ES-I3 (cell line): ENCODE measurements at regions not wholly inside any gene's neighbourhood (a gene's known extent, or its start where the extent isn't known, plus 50 kb on each side); places are given as distances from the start of the nearest gene placed in this dataset.

ENCODE experiments used
- H3K36me3 ChIP-seq: 2 replicates; pipeline ENCODE4 v1.6.1; 2013; ENCODE audit warnings: mild to moderate bottlenecking, low read length, control low read depth, moderate library complexity; ENCODE audit not compliant: insufficient read depth
- H3K4me1 ChIP-seq: 2 replicates; pipeline ENCODE4 v1.6.1; 2013; ENCODE audit warnings: mild to moderate bottlenecking, control low read depth, low read length; ENCODE audit not compliant: insufficient read depth
- H3K9ac ChIP-seq: 2 replicates; pipeline ENCODE4 v1.6.1; 2013; ENCODE audit warnings: low read depth, mild to moderate bottlenecking, low read length, moderate library complexity
- H3K9me3 ChIP-seq: 2 replicates; pipeline ENCODE4 v1.6.1; 2013; ENCODE audit warnings: mild to moderate bottlenecking, low read length, moderate library complexity; ENCODE audit not compliant: control insufficient read depth, insufficient read depth

DNA sequence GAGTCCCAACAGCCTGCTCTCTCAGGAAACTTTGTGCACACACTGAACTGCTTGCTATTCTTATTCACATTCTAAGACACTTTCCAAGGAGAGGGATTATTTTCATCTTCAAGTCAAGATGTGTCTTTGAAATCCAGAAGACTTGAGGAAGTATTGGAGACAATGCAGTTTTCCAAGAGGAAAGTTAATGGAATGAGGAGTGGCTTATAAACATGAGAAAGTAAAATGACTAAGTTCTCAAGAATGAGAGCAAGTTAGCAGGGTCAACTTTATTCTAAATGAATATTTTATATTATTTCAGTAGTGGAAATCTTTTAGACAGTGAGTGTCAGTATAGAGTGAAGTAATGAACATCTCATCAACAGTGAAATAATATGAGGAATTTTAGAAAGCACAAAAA lies 1239.3 kb downstream of the MRPL39 start:
- no peaks in the 10 kb centered on the region for H3K9me3 ChIP-seq
- no peaks in the 10 kb centered on the region for H3K36me3 ChIP-seq
- 0 out of 2 replicates have a peak, but pooled peaks cover 4% of the 10 kb centered on the region for H3K4me1 ChIP-seq
- H3K9ac ChIP-seq: no peak overlapping the region

DNA sequence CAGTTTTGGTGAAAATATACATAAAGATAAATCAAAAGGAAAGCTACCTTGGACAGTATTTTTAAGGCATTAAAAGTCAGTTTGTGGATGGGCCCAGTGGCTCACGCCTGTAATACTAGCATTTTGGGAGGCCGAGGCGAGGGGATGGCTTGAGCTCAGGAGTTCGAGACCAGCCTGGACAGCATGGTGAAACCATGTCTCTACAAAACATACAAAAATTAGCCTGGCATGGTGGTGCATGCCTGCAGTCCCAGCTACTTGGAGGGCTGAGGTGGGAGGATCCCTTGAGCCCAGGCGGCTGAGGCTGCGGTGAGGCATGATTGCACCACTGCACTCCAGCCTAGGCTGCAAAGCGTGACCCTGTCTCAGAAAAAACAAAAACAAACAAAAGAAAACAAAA lies 1253.8 kb downstream of the MRPL39 start:
- Histone ChIP-seq H3K9me3 (no peaks in the 10 kb centered on the region), H3K9ac (no peak overlapping the region)

DNA sequence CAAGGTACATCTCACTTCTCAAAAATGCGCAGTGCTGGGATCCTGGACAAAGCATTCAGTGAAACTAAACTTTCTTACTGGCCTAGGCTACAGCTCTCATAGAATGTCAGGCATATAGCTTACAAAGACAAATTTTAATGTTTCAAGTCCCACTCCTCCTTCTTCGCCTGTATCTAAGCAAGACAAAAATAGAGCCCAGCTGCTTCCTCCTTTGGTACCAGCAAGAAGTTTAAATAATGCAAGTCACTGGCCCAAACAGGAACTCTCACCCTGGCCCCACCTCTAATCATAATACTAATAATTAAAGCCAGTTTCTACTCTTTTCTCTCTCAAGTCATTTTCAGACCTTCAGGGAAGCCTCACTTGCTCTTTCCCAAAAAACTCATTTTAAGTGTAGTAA lies 1267.9 kb downstream of the MRPL39 start:
- H3K9me3 ChIP-seq: no peaks in the 10 kb centered on the region
- no peaks in the 10 kb centered on the region for H3K36me3 ChIP-seq
- H3K4me1 ChIP-seq: no peaks in the 10 kb centered on the region
- no peak overlapping the region for H3K9ac ChIP-seq

More for the DNA sequence above, 1253.8 kb downstream of the MRPL39 start:
- H3K36me3 ChIP-seq: no peaks in the 10 kb centered on the region
- H3K4me1 ChIP-seq: no peaks in the 10 kb centered on the region

DNA sequence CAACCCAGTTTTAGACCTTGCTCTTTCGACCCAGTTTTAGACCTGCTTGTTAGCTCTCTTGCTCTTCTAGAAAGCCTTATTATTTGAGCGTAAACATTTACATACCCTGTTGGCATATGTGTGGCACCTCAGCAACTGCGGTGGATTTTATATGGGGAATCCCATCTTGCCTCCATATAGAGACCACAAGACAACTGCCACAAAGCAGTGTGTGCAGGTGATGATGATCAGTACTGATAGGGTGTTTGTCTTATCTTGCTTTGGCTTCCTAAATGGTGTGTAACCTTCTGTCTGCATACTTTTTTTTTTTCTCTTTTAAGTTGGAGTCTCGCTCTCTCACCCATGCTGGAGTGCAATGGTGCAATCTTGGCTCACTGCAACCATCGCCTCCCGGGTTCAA lies 1270.8 kb downstream of the MRPL39 start:
- no peaks in the 10 kb centered on the region for H3K4me1 ChIP-seq
- H3K36me3 ChIP-seq: no peaks in the 10 kb centered on the region
- H3K9ac ChIP-seq: no peak overlapping the region
- no peaks in the 10 kb centered on the region for H3K9me3 ChIP-seq

DNA sequence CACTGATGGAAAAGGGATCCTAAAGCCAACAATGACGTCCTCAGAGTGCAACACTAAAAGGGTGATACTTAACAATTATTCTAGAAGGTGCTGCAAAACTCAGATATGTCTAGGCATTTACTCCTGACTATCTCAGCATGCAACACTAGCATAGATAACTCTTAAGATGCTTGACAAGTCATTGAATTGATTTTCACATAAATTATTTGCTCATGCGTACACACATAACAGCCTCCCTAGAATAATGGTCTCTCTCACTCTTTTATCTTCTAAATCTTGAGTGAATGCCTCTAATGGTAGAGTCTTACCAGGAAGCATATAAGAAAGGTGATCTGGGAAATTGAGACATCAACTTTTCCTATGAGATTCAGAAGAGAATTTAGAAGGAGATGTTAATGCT lies 1283.7 kb downstream of the MRPL39 start:
- Histone ChIP-seq H3K36me3 (no peaks in the 10 kb centered on the region), H3K4me1 (no peaks in the 10 kb centered on the region), H3K9me3 (no peaks in the 10 kb centered on the region), H3K9ac (no peak overlapping the region)

DNA sequence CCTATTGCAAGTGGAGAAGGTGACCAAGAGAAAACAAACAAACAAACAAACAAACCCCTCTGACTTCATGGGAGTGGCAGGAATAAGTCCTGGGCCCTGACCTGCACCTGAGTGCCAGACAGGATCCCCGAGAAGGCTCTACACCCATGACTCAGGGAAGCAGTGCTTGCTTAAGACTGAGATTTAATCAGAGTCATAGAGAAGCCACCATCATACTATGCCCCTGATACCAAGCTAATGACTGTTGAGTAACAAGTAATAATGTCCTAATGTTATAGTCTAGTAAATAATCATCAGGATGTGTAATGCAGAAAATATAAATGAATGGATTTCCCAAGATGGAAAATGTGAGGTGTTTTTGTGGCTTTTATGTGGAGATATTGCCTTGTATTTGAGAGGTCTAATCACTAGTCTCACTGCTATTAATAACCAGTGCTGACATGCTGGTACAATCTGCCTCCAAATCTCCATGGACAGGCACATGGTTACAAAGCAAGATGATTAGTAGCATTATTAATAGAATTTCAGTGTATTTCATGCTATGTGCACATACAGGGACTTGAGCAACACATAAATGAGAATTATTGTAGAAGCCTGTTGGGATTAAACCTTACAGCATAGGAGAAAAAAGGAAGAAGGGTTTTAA lies 1290.9 kb downstream of the MRPL39 start:
- no peaks in the 10 kb centered on the region for H3K36me3 ChIP-seq
- H3K4me1 ChIP-seq: no peaks in the 10 kb centered on the region
- no peak overlapping the region for H3K9ac ChIP-seq
- no peaks in the 10 kb centered on the region for H3K9me3 ChIP-seq

DNA sequence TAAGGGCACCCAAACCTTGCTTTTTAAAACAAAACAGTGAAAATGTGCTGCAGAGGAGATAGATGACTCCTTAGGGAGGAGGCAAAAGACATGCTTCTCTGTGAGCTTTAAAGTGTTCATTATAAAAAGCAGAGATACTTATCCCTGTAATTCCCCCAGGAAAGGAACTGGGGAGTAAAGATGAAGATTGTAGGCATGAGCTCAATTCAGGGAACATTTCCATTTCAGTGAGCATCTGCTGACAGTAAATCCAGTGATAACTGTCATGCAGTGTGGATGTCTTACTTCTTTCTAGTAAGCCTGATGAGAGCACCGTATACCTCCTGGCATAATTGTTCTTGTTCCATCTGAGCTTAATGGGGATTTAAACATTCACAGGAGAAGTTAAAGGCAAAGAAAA lies 1296.5 kb downstream of the MRPL39 start:
- H3K36me3 ChIP-seq: no peaks in the 10 kb centered on the region
- no peaks in the 10 kb centered on the region for H3K4me1 ChIP-seq
- no peak overlapping the region for H3K9ac ChIP-seq
- H3K9me3 ChIP-seq: no peaks in the 10 kb centered on the region

DNA sequence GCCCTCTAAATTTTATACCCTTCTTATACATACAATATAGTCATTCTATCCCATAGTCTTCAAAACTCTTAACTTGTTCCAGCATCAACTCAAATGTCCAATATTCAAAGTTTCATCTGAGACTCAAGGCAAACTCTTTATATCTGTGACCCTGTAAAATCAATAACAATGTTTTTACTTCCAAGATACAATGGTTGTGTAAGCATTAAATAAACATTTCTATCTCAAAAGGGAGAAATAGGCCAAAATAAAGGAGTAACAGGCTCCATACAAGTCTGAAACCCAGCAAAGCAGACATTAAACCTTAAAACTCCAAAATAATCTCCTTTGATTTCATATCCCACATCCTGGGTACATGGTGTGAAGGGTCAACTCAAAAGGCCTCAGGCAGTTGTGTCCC lies 1299.1 kb downstream of the MRPL39 start:
- Histone ChIP-seq H3K4me1 (no peaks in the 10 kb centered on the region), H3K9me3 (no peaks in the 10 kb centered on the region), H3K9ac (no peak overlapping the region), H3K36me3 (no peaks in the 10 kb centered on the region)

DNA sequence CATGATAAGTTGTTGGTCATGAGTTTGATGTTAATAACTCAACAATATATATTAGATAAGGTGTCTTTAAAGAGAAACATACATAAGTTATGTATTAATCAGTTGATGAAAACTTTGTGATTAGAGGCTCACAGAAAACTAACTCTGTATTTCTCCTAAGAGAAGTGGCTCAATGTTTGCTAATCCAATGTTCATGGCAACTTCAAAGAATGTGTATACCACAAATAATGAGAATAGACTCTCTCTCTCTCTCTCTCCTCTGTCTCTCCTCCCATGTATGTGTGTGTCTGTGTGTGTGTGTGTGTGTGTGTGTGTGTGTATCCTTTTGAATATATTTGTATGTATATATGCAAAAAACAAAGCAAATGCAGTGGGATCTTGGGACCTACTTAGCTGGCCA lies 1304.9 kb downstream of the MRPL39 start:
- no peaks in the 10 kb centered on the region for H3K9me3 ChIP-seq
- no peaks in the 10 kb centered on the region for H3K4me1 ChIP-seq
- no peak overlapping the region for H3K9ac ChIP-seq
- H3K36me3 ChIP-seq: no peaks in the 10 kb centered on the region

DNA sequence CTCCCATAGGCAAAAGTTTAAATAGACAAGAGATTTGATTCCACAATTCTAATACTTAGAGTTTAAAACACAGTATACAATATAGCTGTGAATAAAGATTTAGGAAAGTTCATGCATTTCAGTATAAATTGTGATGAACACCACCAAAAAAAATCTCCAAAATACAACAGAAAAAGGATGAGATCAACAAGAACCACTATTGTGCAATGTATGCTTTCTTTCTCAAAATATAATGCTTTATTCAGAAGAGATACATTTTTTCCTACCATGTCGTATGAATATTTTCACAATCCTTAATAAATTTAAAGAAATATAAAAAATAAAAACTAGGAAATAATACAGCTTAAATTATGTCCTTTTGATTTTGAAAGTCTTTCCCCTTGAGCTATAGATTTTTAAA lies 1309.2 kb downstream of the MRPL39 start:
- H3K4me1 ChIP-seq: no peaks in the 10 kb centered on the region
- H3K36me3 ChIP-seq: no peaks in the 10 kb centered on the region
- no peak overlapping the region for H3K9ac ChIP-seq
- H3K9me3 ChIP-seq: no peaks in the 10 kb centered on the region

DNA sequence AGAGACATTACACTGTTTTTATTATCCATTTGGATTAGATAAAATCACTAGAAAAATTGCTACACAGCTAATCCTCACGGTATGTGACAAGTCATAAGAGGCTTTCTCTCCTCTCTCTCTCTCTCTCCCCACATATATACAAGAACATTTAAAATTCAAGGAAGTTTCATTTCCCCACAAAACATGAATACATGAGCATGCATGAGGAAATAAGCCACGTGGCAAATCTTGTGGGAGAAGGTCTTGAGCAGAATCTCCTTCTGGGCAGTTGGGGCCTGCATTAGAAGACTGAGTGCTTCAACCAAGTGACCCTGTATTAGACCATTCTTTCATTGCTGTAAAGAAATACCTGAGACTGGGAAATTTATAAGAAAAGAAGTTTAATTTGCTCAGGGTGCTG lies 1313.1 kb downstream of the MRPL39 start:
- Histone ChIP-seq H3K36me3 (no peaks in the 10 kb centered on the region), H3K9ac (no peak overlapping the region), H3K9me3 (no peaks in the 10 kb centered on the region), H3K4me1 (no peaks in the 10 kb centered on the region)

DNA sequence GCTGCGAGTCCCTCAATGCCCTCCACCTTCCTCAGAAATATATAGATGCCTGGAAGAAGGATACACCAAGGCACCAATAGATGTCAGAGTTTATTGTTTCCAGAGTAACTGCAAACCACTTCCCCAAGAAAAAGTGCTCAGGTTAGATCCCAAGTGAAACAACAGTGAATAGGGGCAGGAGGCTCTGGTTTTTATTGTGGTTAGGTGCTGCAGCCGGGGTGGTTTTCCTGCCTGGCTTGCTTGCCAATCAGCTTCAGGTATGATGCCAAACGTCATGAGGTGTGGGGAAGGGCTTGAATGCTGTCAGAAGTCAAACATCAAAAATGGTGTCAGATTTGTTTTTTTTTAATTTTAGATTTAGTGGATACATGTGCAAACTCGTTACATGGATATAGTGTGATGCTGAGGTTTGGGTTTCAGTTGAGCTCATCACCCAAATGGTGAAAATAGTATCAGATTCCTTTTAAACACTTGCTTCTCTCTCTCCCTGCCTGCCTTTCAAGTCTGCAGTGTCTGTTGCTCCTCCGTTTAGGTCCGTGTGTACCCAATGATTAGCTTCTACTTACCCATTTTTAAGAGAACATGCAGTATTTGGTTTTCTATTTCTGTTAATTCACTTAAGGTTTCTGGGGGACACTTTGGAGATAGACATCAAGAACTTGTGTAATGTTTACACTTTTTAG lies 1317.0 kb downstream of the MRPL39 start:
- Histone ChIP-seq H3K9me3 (no peaks in the 10 kb centered on the region), H3K36me3 (no peaks in the 10 kb centered on the region), H3K9ac (no peak overlapping the region), H3K4me1 (no peaks in the 10 kb centered on the region)

DNA sequence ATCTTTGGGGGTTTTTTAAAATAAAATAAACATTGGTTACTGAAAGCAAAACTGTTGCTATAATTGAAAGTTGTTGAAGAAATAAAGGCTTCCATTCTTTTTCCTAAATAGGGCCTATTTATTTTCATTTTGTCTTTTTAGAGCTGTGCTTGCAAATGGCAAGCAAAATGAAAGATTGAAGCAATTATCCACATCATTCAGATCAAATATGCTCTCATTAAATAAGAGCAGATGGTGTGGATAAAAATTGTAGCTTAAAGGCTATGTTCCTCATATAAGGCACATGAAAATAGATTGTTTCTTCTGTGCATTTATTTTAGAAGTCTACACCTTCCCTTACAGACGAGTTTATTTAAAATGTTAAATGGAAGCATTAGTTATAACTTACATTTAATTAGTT lies 1317.7 kb downstream of the MRPL39 start:
- Histone ChIP-seq H3K36me3 (no peaks in the 10 kb centered on the region), H3K9ac (no peak overlapping the region), H3K4me1 (no peaks in the 10 kb centered on the region), H3K9me3 (no peaks in the 10 kb centered on the region)

DNA sequence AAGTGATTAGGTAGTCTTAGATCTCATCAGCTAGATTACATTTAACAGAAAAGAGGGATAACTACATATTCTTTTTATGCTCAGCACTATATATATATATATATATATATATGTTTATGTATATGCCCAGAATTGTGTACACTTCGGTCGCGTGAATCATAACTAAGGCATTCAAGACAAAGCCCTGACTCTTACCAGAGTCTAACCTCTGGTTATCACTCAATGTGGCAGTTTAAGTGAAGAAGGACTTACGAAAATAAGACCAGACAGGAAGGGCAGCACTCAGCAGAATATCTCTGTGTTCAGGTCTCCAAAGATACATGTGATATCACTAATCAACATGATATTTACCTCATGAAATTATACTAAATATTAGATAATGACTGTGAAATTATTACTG lies 1326.7 kb downstream of the MRPL39 start:
- Histone ChIP-seq H3K4me1 (no peaks in the 10 kb centered on the region), H3K36me3 (no peaks in the 10 kb centered on the region), H3K9ac (no peak overlapping the region), H3K9me3 (no peaks in the 10 kb centered on the region)

DNA sequence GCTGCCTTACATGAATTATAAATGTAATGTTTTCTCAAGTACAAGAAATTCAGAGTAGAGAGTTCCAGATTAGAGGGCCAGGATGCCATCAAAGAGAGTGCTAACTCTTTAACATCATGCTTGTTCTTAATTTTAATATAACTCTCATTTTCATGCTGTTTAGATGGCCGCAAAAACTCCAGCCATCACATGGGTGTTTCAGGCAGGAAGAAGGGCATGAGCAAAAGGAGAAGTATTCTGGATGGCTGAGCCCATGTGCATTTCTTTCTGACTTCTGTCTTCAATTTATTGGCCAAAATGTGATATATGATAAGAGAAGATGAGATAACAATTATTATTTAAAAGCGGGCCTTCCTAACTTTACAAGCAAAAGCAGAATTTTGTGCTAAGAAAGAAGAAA lies 1328.6 kb downstream of the MRPL39 start:
- Histone ChIP-seq H3K36me3 (no peaks in the 10 kb centered on the region), H3K9ac (no peak overlapping the region), H3K4me1 (no peaks in the 10 kb centered on the region), H3K9me3 (no peaks in the 10 kb centered on the region)
